GM19463 (cell line): ENCODE measurements at regions not wholly inside any gene's neighbourhood (a gene's known extent, or its start where the extent isn't known, plus 50 kb on each side); places are given as distances from the start of the nearest gene placed in this dataset.
"Not testable (repeated sequence)": the region's sequence is repeated elsewhere in the genome, so short reads cannot be mapped to it uniquely, and the experiment has no call there.

Experiments used
- ATAC-seq: cut with Tn5 transposase; IDR thresholded peaks from one replicate; pipeline ENCODE4 v1.9.1; 2021; ENCODE audit warnings: mild to moderate bottlenecking, moderate library complexity; ENCODE audit not compliant: unreplicated experiment

GRCh38 chr12:58616618-58617017, 303.7 kb downstream of the LRIG3 start:
- no peak for ATAC-seq

- ATAC-seq, result no peak
These were observed 299.2 kb downstream of the LRIG3 start for GRCh38 chr12:58621126-58621525.

GRCh38 chr12:58629376-58629775, 290.9 kb downstream of the LRIG3 start:
- ATAC-seq, result no peak

DNA sequence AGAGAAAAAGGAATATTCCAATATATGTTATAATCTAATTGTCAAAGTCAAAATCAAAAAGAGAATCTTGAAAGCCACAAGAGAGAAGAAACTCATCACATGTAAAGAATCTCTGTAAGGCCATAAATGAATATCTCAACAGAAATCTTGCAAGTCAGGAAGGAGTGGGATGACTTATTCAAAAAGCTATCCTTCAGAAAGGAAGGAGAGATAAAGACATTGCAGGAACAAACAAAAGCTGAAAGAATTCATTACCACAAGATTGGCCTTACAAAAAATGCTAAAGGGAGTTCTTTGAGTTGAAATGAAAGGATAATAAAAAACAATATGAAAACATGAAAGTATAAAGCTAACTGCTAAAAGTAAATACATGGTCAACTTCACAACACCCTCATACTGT, 286.8 kb downstream of the LRIG3 start:
- no peak for ATAC-seq

- ATAC-seq, result no peak
These were observed 280.9 kb downstream of the LRIG3 start for GRCh38 chr12:58639318-58639934.

DNA sequence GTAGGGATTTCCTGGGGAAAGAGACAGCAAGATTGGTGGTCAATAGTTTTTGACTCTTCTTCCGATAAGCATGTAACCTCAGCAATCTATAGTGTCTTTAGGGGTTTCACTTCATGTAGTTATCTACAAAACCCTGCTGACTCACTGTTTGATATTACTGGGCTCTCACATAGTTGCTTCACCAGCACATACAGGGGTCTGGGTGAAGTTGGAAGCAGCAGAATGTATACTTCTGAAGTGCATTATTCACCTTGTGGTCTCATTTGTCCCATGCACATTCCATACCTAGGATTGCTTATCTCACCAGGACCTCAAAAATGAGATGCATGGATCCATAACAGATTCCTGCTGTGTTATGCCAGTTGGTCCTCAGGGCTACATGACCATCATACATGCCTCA, 280.0 kb downstream of the LRIG3 start:
- no peak for ATAC-seq

- ATAC-seq, result no peak
These were observed 274.4 kb downstream of the LRIG3 start for GRCh38 chr12:58645946-58646345.

DNA sequence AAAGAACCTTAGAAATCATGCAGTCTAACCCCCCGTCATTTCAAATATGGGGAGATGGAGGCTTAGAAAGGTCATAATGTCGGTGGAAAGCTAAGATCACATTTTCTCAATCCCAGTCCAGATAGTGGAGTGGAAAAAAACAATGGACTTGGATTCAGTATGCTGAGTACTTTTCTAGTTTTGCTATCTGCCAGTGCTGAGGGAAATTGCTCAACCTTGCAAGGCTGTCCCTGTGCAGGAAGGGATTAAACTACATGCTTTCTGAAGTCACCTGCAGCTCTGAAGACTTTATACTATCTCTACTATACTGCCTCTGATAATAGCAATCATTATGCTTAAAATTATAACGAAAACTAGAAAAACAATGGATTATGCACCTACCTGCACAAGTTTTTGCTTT, 272.8 kb downstream of the LRIG3 start:
- no peak for ATAC-seq

DNA sequence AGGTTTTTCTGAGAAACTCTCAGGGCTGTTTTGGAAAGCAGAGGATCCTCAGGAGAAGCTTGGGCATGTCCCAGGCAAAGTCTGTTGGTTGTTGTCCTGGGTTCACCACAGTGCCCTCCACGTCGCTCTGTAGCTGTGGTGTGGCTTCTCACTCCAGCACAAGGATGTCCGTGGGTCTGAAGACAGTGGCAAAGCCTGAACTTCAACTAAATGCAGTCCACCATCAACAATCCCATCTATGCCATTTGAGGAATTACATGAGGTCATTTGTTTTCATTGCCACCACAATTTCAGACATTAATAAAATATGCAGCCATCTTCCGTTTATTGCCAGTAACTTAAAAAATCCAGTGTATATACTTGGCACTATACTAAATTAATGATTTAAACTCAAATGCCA, 272.1 kb downstream of the LRIG3 start:
- ATAC-seq, result no peak

DNA sequence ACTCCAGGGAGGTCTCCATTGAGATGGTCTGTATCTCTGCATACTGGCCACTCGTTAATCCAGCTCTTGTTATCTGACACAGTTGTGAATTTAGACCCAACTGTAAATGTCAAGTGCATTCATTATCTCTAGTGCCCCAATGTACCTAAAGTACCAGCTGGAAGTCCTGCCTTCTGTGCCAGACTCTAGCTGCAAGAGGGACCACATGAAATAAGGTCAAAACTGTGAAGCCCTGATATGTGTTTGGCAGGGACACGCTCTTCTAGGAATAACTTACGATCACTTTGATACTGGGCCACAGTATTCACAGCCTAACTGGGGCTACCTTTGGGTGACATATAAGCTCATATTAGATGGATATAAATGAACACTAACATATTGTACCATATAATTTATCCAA, 268.5 kb downstream of the LRIG3 start:
- ATAC-seq, result no peak

DNA sequence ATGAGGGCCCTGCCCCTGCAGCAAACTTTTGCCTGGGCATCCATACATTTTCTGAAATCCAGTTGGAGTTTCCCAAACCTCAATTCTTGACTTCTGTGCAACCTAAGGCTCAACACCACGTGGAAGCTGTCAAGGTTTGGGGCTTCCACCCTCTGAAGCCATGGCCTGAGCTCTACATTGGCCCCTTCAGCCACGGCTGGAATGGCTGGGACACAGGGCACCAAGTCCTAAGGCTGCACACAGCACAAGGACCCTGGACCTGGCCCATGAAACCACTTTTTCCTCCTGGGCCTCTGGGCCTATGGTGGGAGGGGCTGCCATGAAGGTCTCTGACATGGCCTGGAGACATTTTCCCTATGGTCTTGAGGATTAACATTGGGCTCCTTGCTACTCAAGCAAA, 266.3 kb downstream of the LRIG3 start:
- no peak for ATAC-seq

- ATAC-seq, result no peak
These were observed 264.9 kb downstream of the LRIG3 start for GRCh38 chr12:58655375-58655774.

GRCh38 chr12:58656254-58657009, 263.9 kb downstream of the LRIG3 start:
- no peak for ATAC-seq

GRCh38 chr12:58657190-58657589, 263.1 kb downstream of the LRIG3 start:
- ATAC-seq, result no peak

- ATAC-seq, result no peak
These were observed 254.9 kb downstream of the LRIG3 start for GRCh38 chr12:58665375-58665774.

DNA sequence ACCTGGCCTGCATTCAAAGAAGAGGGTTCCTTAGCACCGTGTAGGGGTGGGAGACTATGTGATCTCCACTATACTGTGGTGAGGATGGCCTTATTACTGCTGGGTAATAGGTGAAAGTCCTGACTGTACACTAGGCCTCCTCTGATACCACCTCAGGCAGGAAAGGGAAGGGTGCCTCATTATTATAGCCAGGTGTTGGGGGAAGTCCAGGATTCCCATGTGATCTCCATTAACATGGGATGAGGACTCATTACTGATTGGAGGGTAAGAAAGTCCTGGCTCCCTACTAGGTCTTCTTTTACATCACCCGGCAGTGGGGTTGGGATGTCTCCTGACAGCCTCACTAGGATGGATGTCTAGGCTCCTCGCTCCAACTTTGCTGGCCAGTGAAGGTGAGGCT, 252.1 kb downstream of the LRIG3 start:
- no peak for ATAC-seq

- ATAC-seq, result no peak
These were observed 251.4 kb downstream of the LRIG3 start for GRCh38 chr12:58668871-58669270.

DNA sequence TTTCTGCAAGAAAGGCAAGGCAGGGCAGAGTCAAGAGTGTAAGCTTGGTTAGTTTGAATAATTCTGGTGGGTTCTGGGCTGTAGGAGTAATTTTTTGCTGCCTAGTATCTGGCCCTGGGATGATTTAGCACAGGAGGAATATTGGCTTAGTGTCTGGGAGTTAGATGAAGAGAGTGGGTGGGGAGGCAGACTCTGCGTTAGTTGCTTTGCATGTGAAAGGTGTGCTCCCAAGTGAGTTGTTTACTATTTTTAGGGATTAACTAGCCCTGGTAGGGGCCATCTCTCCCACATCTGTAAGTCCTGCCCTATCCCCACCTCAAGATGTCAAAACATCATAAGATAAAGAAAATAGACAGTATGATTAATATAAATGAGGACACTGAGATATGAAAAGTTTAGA, 249.7 kb downstream of the LRIG3 start:
- no peak for ATAC-seq

DNA sequence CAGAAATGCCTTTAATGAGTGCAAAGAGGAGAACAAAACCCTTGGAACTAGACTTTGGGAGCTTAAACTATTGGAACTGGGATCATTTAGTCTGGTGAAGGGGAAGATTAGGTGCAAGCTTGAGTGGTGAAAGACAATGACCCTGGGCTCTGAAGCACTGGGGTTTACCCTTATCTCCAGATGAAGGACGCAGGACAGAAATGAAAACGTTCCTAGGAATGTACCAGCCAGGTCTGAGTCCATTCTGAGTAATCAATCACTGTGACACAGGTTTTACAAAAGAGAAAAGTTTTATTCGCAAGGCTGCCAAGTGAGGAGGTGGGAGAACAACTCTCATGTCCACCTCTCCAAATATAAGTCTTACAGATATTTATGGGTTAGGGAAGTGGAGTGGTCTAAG, 249.1 kb downstream of the LRIG3 start:
- no peak for ATAC-seq

DNA sequence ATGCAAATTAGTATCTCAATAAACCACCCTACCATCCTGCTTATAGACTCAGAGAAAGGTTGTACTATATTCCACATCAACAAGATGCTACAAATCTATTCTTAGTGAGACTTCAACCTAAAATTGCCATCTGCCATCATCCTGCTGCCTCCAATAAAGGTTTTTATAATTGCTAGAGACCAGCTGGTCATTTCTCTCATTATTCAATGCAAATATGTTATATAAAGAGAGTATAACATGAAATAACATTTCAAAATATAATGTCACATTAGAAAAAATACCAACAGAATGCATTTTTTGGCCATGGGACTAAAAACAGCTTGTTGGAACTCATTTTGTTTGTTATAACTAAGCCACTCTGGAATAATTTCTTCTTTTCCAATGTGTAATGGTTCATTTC, 247.3 kb downstream of the LRIG3 start:
- no peak for ATAC-seq

- ATAC-seq, result not testable (repeated sequence)
These were observed 242.5 kb downstream of the LRIG3 start for GRCh38 chr12:58677833-58678232.

- no peak for ATAC-seq
These were observed 241.6 kb downstream of the LRIG3 start for GRCh38 chr12:58678753-58679152.

- ATAC-seq, result no peak
These were observed 238.6 kb downstream of the LRIG3 start for GRCh38 chr12:58681730-58682129.
